Naive thymus-derived CD8-positive, alpha-beta T cell (primary cell): ENCODE measurements at regions not wholly inside any gene's neighbourhood (a gene's known extent, or its start where the extent isn't known, plus 50 kb on each side); places are given as distances from the start of the nearest gene placed in this dataset.

ENCODE experiments used
- ATAC-seq, 2 donors: fragments of 150-1000 bp; cut with Tn5 transposase in 1 of 2; sonication (Bioruptor Pico), chemical (Tn5 transposase) in 1 of 2; 1 replicate in 1 of 2; 2 replicates in 1 of 2; pipeline ENCODE4 v1.10.0; 2021; ENCODE audit warnings: mild to moderate bottlenecking in 2 of 2, moderate library complexity in 2 of 2
- POLR2A ChIA-PET: fragments of 350-600 bp; sonication (Branson Sonifier 250); formaldehyde crosslinking; loops from one replicate; lab custom pipeline; 2021; ENCODE audit warnings: antibody characterized with exemption; lab: Charles Lee
- DNase-seq, 10 donors: peaks; one replicate each; pipeline versions ENCODE4 v3.0.0 to v3.0.0-alpha.2; 2020 to 2022
- H3K27ac Mint-ChIP-seq, 10 donors: one replicate each; pipeline ENCODE4 v1.8.0; 2020 to 2022; ENCODE audit warnings: mild to moderate bottlenecking in 10 of 10, mixed read lengths in 10 of 10, moderate library complexity in 4 of 10, inconsistent platforms in 1 of 10
- H3K27me3 Mint-ChIP-seq, 5 donors: one replicate each; pipeline ENCODE4 v1.8.0; 2021 to 2022; ENCODE audit warnings: mixed read lengths in 5 of 5
- H3K36me3 Mint-ChIP-seq, 3 donors: one replicate each; pipeline ENCODE4 v1.8.0; 2020 to 2022; ENCODE audit warnings: mixed read lengths in 3 of 3, mild to moderate bottlenecking in 2 of 3, inconsistent platforms in 1 of 3
- H3K4me1 Mint-ChIP-seq, 4 donors: one replicate each; pipeline ENCODE4 v1.8.0; 2021 to 2022; ENCODE audit warnings: mixed read lengths in 4 of 4
- H3K4me3 Mint-ChIP-seq, 10 donors: one replicate each; pipeline ENCODE4 v1.8.0; 2020 to 2022; ENCODE audit warnings: mild to moderate bottlenecking in 10 of 10, mixed read lengths in 10 of 10, moderate library complexity in 6 of 10, inconsistent platforms in 1 of 10
- H3K9me3 Mint-ChIP-seq, 9 donors: one replicate each; pipeline ENCODE4 v1.8.0; 2020 to 2022; ENCODE audit warnings: mixed read lengths in 9 of 9, mild to moderate bottlenecking in 3 of 9, inconsistent platforms in 1 of 9, moderate library complexity in 1 of 9

DNA sequence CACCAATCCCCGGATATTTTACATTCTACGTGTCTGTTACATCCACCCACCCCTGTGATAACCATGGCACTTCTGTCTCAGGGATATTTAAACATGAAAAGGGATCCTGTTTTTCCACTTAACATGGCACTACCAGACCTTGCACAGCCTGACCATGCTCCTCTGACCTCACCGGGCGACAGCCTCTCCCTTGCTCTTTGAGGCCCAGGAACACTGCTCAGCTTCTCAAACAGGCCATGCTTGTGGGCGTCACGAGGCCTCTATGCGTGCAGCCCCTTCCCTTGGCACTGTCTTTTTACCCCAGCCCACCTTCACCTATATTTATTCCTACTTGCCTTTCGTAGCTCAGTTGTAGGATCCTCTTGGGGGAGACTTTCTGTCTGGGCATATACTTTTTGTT, 385.6 kb downstream of the UQCRFS1 start:
- DNase-seq (no peak), ATAC-seq (no peak)
- H3K9me3 Mint-ChIP-seq = no peaks in the 10 kb centered on the region
- no peaks in the 10 kb centered on the region for H3K36me3 Mint-ChIP-seq
- POLR2A ChIA-PET = no interaction called here
- H3K4me3 Mint-ChIP-seq = no peak overlapping the region
- no peaks in the 10 kb centered on the region for H3K4me1 Mint-ChIP-seq
- no peak overlapping the region for H3K27ac Mint-ChIP-seq
- H3K27me3 Mint-ChIP-seq = peaks cover 0 to 20% (median 1%) of the 10 kb centered on the region in 5 donors

DNA sequence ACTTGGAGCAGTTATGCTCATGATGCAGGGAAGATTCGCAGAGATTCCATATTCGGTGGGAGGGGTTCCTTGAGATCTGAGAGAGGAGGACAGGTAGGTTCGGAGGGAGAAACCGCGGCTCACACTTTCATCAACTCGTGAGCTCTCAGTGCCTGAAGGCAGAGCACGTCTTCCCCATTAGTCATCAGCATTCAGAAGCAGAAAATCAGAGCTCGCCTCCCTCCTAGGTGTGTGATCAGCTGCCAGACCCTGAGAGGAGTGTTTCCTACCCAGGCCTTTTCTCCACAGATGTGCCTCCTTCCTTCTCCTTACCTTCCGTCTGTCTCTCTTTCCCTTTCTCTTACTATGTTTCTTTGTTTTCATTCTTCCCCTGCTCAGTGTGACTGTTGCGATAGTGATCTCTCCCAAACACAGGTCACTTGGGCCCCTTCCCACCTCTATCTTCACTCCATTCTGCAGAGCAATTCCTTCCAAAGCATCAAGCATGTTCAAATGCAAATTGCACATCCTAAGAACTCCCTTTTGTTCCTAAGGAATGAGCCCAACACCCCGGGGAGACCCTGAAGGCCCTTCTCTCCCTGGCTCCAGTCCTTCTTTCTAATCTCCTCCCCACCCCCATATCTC, 389.5 kb downstream of the UQCRFS1 start:
- no peaks in the 10 kb centered on the region for H3K4me1 Mint-ChIP-seq
- no peaks in the 10 kb centered on the region for H3K36me3 Mint-ChIP-seq
- H3K4me3 Mint-ChIP-seq = no peak overlapping the region
- POLR2A ChIA-PET = no interaction called here
- no peak overlapping the region for H3K27ac Mint-ChIP-seq
- H3K9me3 Mint-ChIP-seq = peaks cover 0 to 2% (median 0%) of the 10 kb centered on the region in 9 donors
- DNase-seq (no peak), ATAC-seq (no peak)
- peaks cover 0 to 22% (median 1%) of the 10 kb centered on the region in 5 donors for H3K27me3 Mint-ChIP-seq

DNA sequence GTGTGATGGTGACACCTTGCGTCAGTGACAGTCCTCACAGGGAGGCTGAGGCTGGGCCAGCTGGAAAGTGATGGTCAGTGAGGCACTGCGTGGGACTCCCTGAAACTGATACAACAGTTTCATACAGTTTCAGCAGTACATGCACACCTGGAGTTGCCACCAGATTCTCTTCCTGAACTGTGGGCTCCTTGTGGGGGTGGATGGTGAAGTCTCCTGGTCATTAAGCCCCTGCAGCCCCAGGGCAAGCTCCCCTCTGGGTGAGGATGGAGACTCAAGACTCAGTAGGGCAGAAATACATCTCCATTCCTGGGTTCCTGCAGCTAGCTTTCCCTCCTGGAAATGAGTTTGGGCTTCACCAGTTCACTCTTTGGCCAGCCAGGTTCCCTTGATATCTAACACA, 392.7 kb downstream of the UQCRFS1 start:
- Mint-ChIP-seq H3K27me3 (peaks cover 0 to 31% (median 6%) of the 10 kb centered on the region in 5 donors), H3K9me3 (peaks cover 0 to 6% (median 0%) of the 10 kb centered on the region in 9 donors), H3K4me1 (no peaks in the 10 kb centered on the region), H3K27ac (no peak overlapping the region), H3K36me3 (no peaks in the 10 kb centered on the region), H3K4me3 (no peak overlapping the region)
- POLR2A ChIA-PET = no interaction called here
- ATAC-seq = no peak
- DNase-seq = no peak

DNA sequence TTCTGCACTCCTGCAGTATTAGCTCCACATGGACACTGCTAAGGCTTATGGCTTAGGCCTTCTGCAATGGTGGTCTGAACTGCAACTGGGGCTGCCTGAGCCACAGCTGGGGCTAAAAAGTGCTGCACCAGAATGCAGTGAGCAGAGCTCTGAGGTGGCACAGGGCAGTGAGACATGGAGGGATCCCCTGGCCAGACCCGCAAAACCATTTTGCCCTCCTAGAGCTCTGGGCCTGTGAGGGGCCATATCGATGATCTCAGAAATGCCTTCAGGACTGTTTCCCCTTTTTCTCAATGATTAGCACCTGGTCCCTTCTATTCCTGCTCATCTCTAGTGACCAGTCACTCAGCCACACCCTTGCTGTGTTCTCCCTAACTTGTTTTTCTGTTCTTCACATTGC, 397.7 kb downstream of the UQCRFS1 start:
- H3K4me3 Mint-ChIP-seq = no peak overlapping the region
- ATAC-seq (no peak), DNase-seq (no peak)
- no peak overlapping the region for H3K27ac Mint-ChIP-seq
- H3K4me1 Mint-ChIP-seq = no peaks in the 10 kb centered on the region
- no peaks in the 10 kb centered on the region for H3K36me3 Mint-ChIP-seq
- peaks cover 0 to 11% (median 0%) of the 10 kb centered on the region in 5 donors for H3K27me3 Mint-ChIP-seq
- peaks cover 0 to 6% (median 0%) of the 10 kb centered on the region in 9 donors for H3K9me3 Mint-ChIP-seq
- POLR2A ChIA-PET = no interaction called here

- ATAC-seq (no peak), DNase-seq (no peak)
- Mint-ChIP-seq H3K9me3 (peaks cover 0 to 29% (median 9%) of the 10 kb centered on the region in 9 donors), H3K27ac (no peak overlapping the region), H3K4me3 (peak overlapping the region in 5 of 10 donors; percentile 22 to 38 (median 29)), H3K27me3 (peaks cover 31 to 73% (median 48%) of the 10 kb centered on the region in 5 donors), H3K36me3 (peaks cover 0 to 25% (median 4%) of the 10 kb centered on the region in 3 donors), H3K4me1 (peaks cover 0 to 7% (median 2%) of the 10 kb centered on the region in 4 donors)
- POLR2A ChIA-PET = no interaction called here
Measured at GRCh38 chr19:28794301-28794700, 418.6 kb downstream of the UQCRFS1 start.

DNA sequence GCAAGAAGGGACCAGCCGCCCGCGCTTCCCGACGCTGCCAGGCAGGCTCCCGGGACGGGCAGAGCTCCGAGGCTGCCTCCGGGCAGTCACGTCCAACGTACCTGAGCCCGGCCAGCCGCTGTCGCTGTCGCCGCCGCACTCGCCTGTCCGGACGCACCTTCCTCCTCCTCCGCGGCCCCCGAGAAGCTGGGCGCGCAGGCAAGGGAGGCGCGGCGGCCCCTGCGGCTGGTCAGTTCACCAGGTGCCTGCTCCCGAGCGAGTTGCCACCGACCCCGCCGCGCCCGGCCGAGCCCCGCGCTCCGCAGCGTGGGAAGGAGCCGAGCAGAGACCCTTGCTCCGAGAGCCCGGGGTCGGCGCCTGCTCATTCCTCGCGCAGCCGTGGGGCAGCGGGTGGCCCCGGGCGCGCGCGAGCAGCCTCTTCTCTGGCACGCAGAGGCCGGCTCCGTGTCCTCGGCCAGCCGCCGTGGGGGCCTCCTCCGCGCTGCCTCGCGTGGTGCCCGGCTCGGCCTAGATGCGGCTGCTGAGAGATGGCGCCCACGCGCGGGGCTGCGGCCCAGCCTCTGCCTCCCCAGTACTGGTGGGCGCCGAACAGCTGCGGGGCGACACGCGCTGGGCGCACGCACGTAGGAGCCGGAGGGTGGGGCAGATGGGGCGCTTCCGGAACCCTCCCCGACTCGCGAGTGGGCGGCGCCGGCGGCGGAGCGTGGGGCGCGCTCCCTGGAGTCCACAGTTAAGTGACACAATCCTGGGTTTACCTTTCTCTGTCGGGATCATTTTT, 419.4 kb downstream of the UQCRFS1 start:
- H3K9me3 Mint-ChIP-seq = peaks cover 0 to 26% (median 8%) of the 10 kb centered on the region in 9 donors
- ATAC-seq (no peak), DNase-seq (no peak)
- H3K4me3 Mint-ChIP-seq = peak overlapping the region in 2 of 10 donors; percentile 22 to 38
- POLR2A ChIA-PET = no interaction called here
- peaks cover 0 to 25% (median 4%) of the 10 kb centered on the region in 3 donors for H3K36me3 Mint-ChIP-seq
- peaks cover 31 to 66% (median 42%) of the 10 kb centered on the region in 5 donors for H3K27me3 Mint-ChIP-seq
- peaks cover 0 to 7% (median 2%) of the 10 kb centered on the region in 4 donors for H3K4me1 Mint-ChIP-seq
- no peak overlapping the region for H3K27ac Mint-ChIP-seq

GRCh38 chr19:28785971-28786370, 427.0 kb downstream of the UQCRFS1 start:
- no peaks in the 10 kb centered on the region for H3K4me1 Mint-ChIP-seq
- DNase-seq (no peak), ATAC-seq (no peak)
- POLR2A ChIA-PET = no interaction called here
- H3K27ac Mint-ChIP-seq = no peak overlapping the region
- peaks cover 0 to 4% (median 1%) of the 10 kb centered on the region in 5 donors for H3K27me3 Mint-ChIP-seq
- peaks cover 0 to 22% (median 1%) of the 10 kb centered on the region in 3 donors for H3K36me3 Mint-ChIP-seq
- no peak overlapping the region for H3K4me3 Mint-ChIP-seq
- peaks cover 8 to 43% (median 25%) of the 10 kb centered on the region in 9 donors for H3K9me3 Mint-ChIP-seq

GRCh38 chr19:28764066-28764465, 448.9 kb downstream of the UQCRFS1 start:
- Mint-ChIP-seq H3K9me3 (peaks cover 7 to 74% (median 27%) of the 10 kb centered on the region in 9 donors), H3K4me1 (no peaks in the 10 kb centered on the region), H3K27ac (no peak overlapping the region), H3K36me3 (peaks cover 0 to 15% (median 0%) of the 10 kb centered on the region in 3 donors), H3K4me3 (no peak overlapping the region), H3K27me3 (no peaks in the 10 kb centered on the region)
- ATAC-seq = no peak
- DNase-seq = no peak
- POLR2A ChIA-PET = no interaction called here

GRCh38 chr19:28746478-28746877, 466.5 kb downstream of the UQCRFS1 start:
- ATAC-seq (no peak), DNase-seq (no peak)
- peaks cover 3 to 19% (median 7%) of the 10 kb centered on the region in 5 donors for H3K27me3 Mint-ChIP-seq
- H3K36me3 Mint-ChIP-seq = no peaks in the 10 kb centered on the region
- no peak overlapping the region for H3K4me3 Mint-ChIP-seq
- POLR2A ChIA-PET = no interaction called here
- H3K4me1 Mint-ChIP-seq = no peaks in the 10 kb centered on the region
- H3K9me3 Mint-ChIP-seq = no peaks in the 10 kb centered on the region
- no peak overlapping the region for H3K27ac Mint-ChIP-seq

DNA sequence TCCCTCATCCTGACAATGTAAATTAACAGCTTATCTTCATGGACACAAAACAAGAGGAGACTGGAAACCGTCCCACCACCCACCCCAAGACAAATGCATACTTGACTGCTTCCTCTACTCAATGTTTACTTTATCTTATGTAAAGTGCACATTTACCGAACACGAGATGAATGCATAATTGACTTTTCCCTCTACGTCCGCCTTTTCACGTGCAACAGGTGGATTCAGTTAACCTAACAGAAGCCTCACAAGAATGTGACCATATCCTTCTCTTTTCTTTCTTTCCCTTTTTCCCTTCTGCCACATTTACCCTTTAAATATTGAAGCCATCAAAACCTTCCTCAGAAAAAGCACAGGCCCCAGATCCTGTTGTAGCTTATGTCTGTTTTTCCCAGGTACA, 468.0 kb downstream of the UQCRFS1 start:
- H3K27ac Mint-ChIP-seq = no peak overlapping the region
- no peak for DNase-seq
- POLR2A ChIA-PET = no interaction called here
- no peaks in the 10 kb centered on the region for H3K9me3 Mint-ChIP-seq
- no peak overlapping the region for H3K4me3 Mint-ChIP-seq
- ATAC-seq = no peak
- peaks cover 2 to 19% (median 7%) of the 10 kb centered on the region in 5 donors for H3K27me3 Mint-ChIP-seq
- H3K36me3 Mint-ChIP-seq = no peaks in the 10 kb centered on the region
- no peaks in the 10 kb centered on the region for H3K4me1 Mint-ChIP-seq

- no peaks in the 10 kb centered on the region for H3K36me3 Mint-ChIP-seq
- H3K27me3 Mint-ChIP-seq = peaks cover 2 to 21% (median 8%) of the 10 kb centered on the region in 5 donors
- POLR2A ChIA-PET = no interaction called here
- no peak overlapping the region for H3K4me3 Mint-ChIP-seq
- ATAC-seq (no peak), DNase-seq (no peak)
- no peak overlapping the region for H3K27ac Mint-ChIP-seq
- no peaks in the 10 kb centered on the region for H3K4me1 Mint-ChIP-seq
- no peaks in the 10 kb centered on the region for H3K9me3 Mint-ChIP-seq
Measured at GRCh38 chr19:28744014-28744413, 468.9 kb downstream of the UQCRFS1 start.

- Mint-ChIP-seq H3K4me3 (peak overlapping the region in 4 of 10 donors; percentile 14 to 38 (median 28)), H3K27ac (peak overlapping the region in 5 of 10 donors; percentile 39 to 78 (median 63)), H3K36me3 (peaks cover 0 to 4% (median 0%) of the 10 kb centered on the region in 3 donors), H3K27me3 (peaks cover 0 to 18% (median 2%) of the 10 kb centered on the region in 5 donors), H3K4me1 (peaks cover 0 to 5% (median 4%) of the 10 kb centered on the region in 4 donors), H3K9me3 (peaks cover 0 to 1% (median 0%) of the 10 kb centered on the region in 9 donors)
- POLR2A ChIA-PET = no interaction called here
- ATAC-seq (no peak), DNase-seq (peak in 3 of 10 donors; percentile 24 to 35 (median 34))
Measured at GRCh38 chr19:28737021-28737895, 475.7 kb downstream of the UQCRFS1 start.
